ENCODE measurements at regions not wholly inside any gene's neighbourhood (a gene's known extent, or its start where the extent isn't known, plus 50 kb on each side); places are given as distances from the start of the nearest gene placed in this dataset.

DNA sequence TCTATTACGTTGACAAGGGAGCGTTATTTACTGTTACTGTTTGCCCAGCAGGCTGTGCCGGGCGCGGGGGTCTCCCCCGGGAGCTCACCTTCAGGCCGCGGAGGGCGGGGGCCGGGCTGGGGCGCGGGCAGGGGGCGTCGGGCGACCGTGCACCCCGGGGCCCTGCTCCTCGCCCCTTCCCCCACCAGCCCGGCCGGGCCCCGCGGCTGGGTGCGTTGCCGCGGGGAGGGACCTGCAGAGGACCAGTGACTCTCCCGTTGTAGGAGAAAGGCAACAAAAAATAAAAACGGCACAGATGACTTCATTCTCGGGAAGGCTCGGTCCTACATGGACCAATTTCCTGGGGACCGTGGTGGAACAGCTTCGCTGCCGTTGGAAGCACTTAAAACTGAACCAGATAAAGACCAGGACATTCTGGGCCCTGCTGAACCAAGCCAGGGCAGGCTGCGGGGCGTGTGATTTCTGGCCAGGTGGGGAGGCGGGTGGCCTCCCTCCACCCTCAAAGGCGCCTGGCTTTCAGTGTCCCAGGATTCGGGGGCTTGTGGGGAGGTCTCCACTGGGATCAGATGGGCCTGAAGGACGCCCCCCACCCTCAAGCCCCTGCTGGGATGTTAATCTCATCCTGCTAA lies 57.4 kb downstream of the IGLL1 start:
- ChIA-PET CTCF (interaction anchor here (0.9 kb wide), 1 partner anchor 17 kb away, joined by 4 read pairs; no protein-coding TSS in a partner anchor), POLR2A (no interaction called here)
- peaks cover 3% of the 10 kb centered on the region for H3K4me1 Mint-ChIP-seq (ENCODE audit: low read depth)
- ATAC-seq (no peak), DNase-seq (no peak)
- H3K9me3 Mint-ChIP-seq: no peaks in the 10 kb centered on the region
- intact Hi-C loops (cut with micrococcal nuclease): no loop called here
- H3K4me3 Mint-ChIP-seq: no peak overlapping the region
- peaks cover 11% of the 10 kb centered on the region for H3K27me3 Mint-ChIP-seq
- H3K36me3 Mint-ChIP-seq (ENCODE audit: low read depth): no peaks in the 10 kb centered on the region
- no peak for TF ChIP-seq CTCF (IDR thresholded peaks at IDR 0.05)
- no peak overlapping the region for H3K27ac Mint-ChIP-seq

DNA sequence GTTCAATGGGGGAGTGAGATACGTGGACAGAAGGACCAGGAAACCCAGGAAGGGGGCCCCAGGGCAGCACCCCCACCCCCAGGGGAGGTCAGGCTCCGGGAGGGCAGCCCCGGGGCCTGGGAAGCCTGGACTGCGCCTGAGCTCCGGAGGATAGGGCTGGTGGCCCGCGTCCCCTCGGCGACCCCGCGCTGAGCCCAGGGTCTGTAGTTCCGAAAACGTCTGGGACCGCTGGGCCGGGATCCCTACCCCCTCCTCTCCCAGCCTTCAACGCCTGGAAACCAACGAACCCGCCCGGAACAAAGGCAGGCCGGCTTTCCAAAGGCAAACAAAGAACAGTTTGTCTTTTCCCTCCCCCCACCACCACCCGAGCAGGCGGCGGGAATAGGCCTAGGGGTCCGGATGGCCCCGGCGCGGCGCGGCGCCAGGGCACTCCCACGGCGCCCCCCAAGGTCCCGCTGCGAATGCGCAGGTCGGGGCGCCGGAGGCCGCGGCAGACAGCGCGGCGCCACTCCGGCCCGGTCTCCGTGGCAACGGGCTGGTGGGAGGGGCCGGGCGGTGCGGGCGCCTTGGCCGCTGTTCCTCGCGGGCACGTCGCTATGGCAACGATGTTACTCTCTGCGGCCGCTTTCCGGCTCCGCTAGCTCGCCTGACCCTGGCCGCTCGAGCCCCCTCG lies 58.5 kb downstream of the IGLL1 start:
- ChIA-PET POLR2A (no interaction called here), CTCF (no interaction called here)
- Mint-ChIP-seq H3K4me3 (peak overlapping the region; percentile 17), H3K27ac (no peak overlapping the region), H3K4me1 (ENCODE audit: low read depth) (peaks cover 3% of the 10 kb centered on the region), H3K27me3 (peaks cover 11% of the 10 kb centered on the region), H3K36me3 (ENCODE audit: low read depth) (no peaks in the 10 kb centered on the region), H3K9me3 (no peaks in the 10 kb centered on the region)
- intact Hi-C loops (cut with micrococcal nuclease): no loop called here
- ATAC-seq (peak; percentile 93), DNase-seq (peak; percentile 81)
- no peak for TF ChIP-seq CTCF (IDR thresholded peaks at IDR 0.05)

DNA sequence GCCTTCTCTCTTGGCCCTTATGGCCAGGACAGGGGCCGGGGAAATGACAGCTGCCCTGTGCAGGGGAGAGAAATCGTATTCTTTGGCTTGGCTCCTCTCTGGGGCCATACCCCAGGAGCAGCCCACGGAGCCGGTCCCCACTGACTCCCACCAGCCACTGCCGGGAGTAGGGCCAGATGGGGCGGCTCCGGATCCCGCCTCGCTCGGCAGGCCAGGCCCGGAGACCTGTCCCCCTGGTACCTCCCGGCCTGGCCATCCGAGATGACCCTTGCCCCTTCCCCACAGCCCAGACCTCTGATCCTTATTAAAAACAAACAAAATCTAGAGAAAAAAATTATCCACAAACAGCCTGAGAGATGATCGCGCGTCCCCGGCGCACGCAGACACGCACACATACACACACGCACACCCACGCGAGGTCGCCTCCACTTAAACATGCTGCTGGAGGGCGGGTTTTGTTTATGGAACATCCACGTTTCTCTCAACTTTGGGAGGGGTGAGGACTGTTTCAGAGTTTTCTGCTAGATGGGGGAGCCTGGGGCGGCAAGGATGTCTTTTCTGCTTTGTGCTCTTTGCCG lies 59.1 kb downstream of the IGLL1 start:
- ATAC-seq: no peak
- CTCF ChIA-PET: no interaction called here
- peak overlapping the region; percentile 17 for H3K4me3 Mint-ChIP-seq
- H3K36me3 Mint-ChIP-seq (ENCODE audit: low read depth): no peaks in the 10 kb centered on the region
- no peaks in the 10 kb centered on the region for H3K9me3 Mint-ChIP-seq
- intact Hi-C loops (cut with micrococcal nuclease): no loop called here
- DNase-seq: no peak
- TF ChIP-seq CTCF (IDR thresholded peaks at IDR 0.05): no peak
- peaks cover 11% of the 10 kb centered on the region for H3K27me3 Mint-ChIP-seq
- peaks cover 3% of the 10 kb centered on the region for H3K4me1 Mint-ChIP-seq (ENCODE audit: low read depth)
- H3K27ac Mint-ChIP-seq: no peak overlapping the region
- POLR2A ChIA-PET: no interaction called here

DNA sequence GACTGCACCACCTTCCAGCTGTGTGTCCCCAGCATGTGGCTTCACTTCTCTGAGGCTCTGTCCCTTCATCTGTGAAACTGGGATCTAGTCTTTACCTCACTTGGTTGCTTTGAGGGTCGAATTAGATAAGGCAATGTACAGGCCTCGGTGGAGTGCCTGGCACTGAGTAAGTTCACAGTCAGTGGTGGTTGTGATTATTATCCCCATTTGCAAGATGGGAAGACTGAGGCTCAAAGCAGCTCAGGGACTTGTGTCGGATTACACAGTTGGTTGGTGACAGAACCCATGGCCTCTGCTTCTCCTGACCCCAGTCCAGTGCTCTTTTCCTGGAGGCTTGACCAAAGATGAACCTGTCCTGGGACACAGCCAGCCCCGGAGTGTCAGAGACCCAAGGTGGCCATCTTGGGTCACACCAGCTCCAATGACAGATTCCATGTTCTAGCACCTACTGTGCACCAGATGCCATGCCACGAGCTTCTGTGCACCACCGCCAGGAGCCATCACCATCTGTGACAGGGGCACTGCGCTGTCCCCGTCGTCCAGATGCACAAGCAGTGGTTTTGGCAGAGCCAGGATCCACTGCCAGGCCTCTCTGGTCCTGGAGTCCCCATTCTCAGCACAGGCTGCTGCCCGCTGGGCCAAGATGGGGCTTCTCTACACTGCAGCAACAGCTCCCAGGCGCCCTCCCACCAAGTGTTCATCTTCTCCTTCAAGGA lies 60.5 kb downstream of the IGLL1 start:
- no peak for TF ChIP-seq CTCF (IDR thresholded peaks at IDR 0.05)
- Mint-ChIP-seq H3K4me3 (no peak overlapping the region), H3K4me1 (ENCODE audit: low read depth) (peaks cover 3% of the 10 kb centered on the region), H3K27me3 (peaks cover 11% of the 10 kb centered on the region), H3K27ac (no peak overlapping the region), H3K36me3 (ENCODE audit: low read depth) (no peaks in the 10 kb centered on the region), H3K9me3 (no peaks in the 10 kb centered on the region)
- DNase-seq (no peak), ATAC-seq (no peak)
- ChIA-PET CTCF (no interaction called here), POLR2A (no interaction called here)
- intact Hi-C loops (cut with micrococcal nuclease): no loop called here
